GM21717 (cell line): ENCODE measurements at regions not wholly inside any gene's neighbourhood (a gene's known extent, or its start where the extent isn't known, plus 50 kb on each side); places are given as distances from the start of the nearest gene placed in this dataset.
"Not testable (repeated sequence)": the region's sequence is repeated elsewhere in the genome, so short reads cannot be mapped to it uniquely, and the experiment has no call there.

ENCODE experiments used
- ATAC-seq: cut with Tn5 transposase; IDR thresholded peaks from one replicate; pipeline ENCODE4 v1.9.1; 2021; ENCODE audit warnings: mild to moderate bottlenecking, moderate library complexity; ENCODE audit not compliant: unreplicated experiment

GRCh38 chr3:89533275-89533674 lies 425.9 kb downstream of the EPHA3 start:
- ATAC-seq: no peak

- ATAC-seq: not testable (repeated sequence)
Observed at GRCh38 chr3:89554587-89554986, 447.2 kb downstream of the EPHA3 start.

GRCh38 chr3:89558711-89559110 lies 451.3 kb downstream of the EPHA3 start:
- ATAC-seq: no peak

GRCh38 chr3:89560568-89560967 lies 453.1 kb downstream of the EPHA3 start:
- no peak for ATAC-seq

GRCh38 chr3:89562373-89562772 lies 455.0 kb downstream of the EPHA3 start:
- no peak for ATAC-seq

GRCh38 chr3:89565098-89565497 lies 457.7 kb downstream of the EPHA3 start:
- ATAC-seq: no peak

- no peak for ATAC-seq
Observed at GRCh38 chr3:89570465-89570864, 463.0 kb downstream of the EPHA3 start.

GRCh38 chr3:89571298-89571697 lies 463.9 kb downstream of the EPHA3 start:
- no peak for ATAC-seq

- ATAC-seq: no peak
Observed at GRCh38 chr3:89571707-89572106, 464.3 kb downstream of the EPHA3 start.

GRCh38 chr3:89572261-89572660 lies 464.8 kb downstream of the EPHA3 start:
- no peak for ATAC-seq

- no peak for ATAC-seq
Observed at GRCh38 chr3:89576417-89576816, 469.0 kb downstream of the EPHA3 start.

- no peak for ATAC-seq
Observed at GRCh38 chr3:89577637-89578530, 470.5 kb downstream of the EPHA3 start.

GRCh38 chr3:89580859-89581258 lies 473.4 kb downstream of the EPHA3 start:
- ATAC-seq: no peak

GRCh38 chr3:89584398-89584797 lies 477.0 kb downstream of the EPHA3 start:
- ATAC-seq: no peak

- ATAC-seq: no peak
Observed at GRCh38 chr3:89586256-89586655, 478.8 kb downstream of the EPHA3 start.

GRCh38 chr3:89586676-89587075 lies 479.3 kb downstream of the EPHA3 start:
- ATAC-seq: no peak

GRCh38 chr3:89606151-89606550 lies 498.7 kb downstream of the EPHA3 start:
- ATAC-seq: no peak

GRCh38 chr3:89612027-89612426 lies 504.6 kb downstream of the EPHA3 start:
- ATAC-seq: no peak

GRCh38 chr3:89613241-89613640 lies 505.8 kb downstream of the EPHA3 start:
- no peak for ATAC-seq

GRCh38 chr3:89617706-89618105 lies 510.3 kb downstream of the EPHA3 start:
- no peak for ATAC-seq

- ATAC-seq: no peak
Observed at GRCh38 chr3:89619263-89619662, 511.8 kb downstream of the EPHA3 start.

- ATAC-seq: no peak
Observed at GRCh38 chr3:89622063-89622700, 514.8 kb downstream of the EPHA3 start.
